ENCODE measurements at regions not wholly inside any gene's neighbourhood (a gene's known extent, or its start where the extent isn't known, plus 50 kb on each side); places are given as distances from the start of the nearest gene placed in this dataset.

DNA sequence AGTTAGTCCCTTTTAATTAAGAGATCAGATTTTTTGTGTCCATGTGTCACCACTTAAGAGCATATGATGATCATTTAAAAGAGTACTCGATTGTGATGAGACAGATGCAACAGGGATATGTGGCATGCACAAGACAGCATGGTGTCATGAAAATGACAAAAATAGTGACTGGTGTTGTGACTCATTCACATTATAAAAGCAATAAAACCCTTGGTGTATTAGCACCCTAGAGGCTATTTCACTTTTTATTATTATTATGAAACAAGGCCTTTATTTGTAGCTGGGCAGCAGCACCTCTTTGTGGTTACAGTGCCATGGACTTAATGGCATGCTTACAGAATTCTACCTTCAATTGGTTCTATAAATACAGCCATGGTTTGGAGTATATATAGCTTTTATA lies 1296.0 kb upstream of the ZEB2 start:
- Mint-ChIP-seq H3K4me1 (peaks cover 9% of the 10 kb centered on the region; the same call in 2 of the 3 replicates), H3K4me3 (no peak overlapping the region), H3K9me3 (no peaks in the 10 kb centered on the region), H3K27me3 (ENCODE audit: insufficient read depth, low read depth, poor library complexity) (no peaks in the 10 kb centered on the region), H3K36me3 (ENCODE audit: low read depth) (no peaks in the 10 kb centered on the region), H3K27ac (no peak overlapping the region)
- no peaks in the 10 kb centered on the region for H3K27me3 ChIP-seq (ENCODE audit: insufficient read depth)
- H3K36me3 ChIP-seq (ENCODE audit: insufficient read depth): no peaks in the 10 kb centered on the region
- no peak overlapping the region for H2AFZ ChIP-seq
- no peaks in the 10 kb centered on the region for H3F3A ChIP-seq (replicated peaks; ENCODE audit: low read depth)
- H3K27ac ChIP-seq (ENCODE audit: low read depth): no peak overlapping the region
- H3K4me3 ChIP-seq: no peak overlapping the region
- ATAC-seq (no peak), DNase-seq (ENCODE audit: low spot score) (no peak)
- TF ChIP-seq ZNF114 (CRISPR knock-in tag; IDR thresholded peaks at IDR 0.05): no peak
- TF ChIP-seq POLR2AphosphoS5 (IDR thresholded peaks at IDR 0.05; ENCODE audit: low read depth): no peak
- TF ChIP-seq, protein P1, sequence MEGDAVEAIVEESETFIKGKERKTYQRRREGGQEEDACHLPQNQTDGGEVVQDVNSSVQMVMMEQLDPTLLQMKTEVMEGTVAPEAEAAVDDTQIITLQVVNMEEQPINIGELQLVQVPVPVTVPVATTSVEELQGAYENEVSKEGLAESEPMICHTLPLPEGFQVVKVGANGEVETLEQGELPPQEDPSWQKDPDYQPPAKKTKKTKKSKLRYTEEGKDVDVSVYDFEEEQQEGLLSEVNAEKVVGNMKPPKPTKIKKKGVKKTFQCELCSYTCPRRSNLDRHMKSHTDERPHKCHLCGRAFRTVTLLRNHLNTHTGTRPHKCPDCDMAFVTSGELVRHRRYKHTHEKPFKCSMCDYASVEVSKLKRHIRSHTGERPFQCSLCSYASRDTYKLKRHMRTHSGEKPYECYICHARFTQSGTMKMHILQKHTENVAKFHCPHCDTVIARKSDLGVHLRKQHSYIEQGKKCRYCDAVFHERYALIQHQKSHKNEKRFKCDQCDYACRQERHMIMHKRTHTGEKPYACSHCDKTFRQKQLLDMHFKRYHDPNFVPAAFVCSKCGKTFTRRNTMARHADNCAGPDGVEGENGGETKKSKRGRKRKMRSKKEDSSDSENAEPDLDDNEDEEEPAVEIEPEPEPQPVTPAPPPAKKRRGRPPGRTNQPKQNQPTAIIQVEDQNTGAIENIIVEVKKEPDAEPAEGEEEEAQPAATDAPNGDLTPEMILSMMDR (conservative IDR thresholded peaks at IDR 0.05; ENCODE audit: low read depth in 2 of 2): no peak
- no peak for TF ChIP-seq EZH2phosphoT487 (IDR thresholded peaks at IDR 0.05; ENCODE audit: unreplicated experiment)
- no peak overlapping the region for H3K4me2 ChIP-seq
- H4K20me1 ChIP-seq (replicated peaks; ENCODE audit: insufficient read depth): no peaks in the 10 kb centered on the region
- H3K4me1 ChIP-seq (ENCODE audit: insufficient read depth): no peaks in the 10 kb centered on the region
- no peaks in the 10 kb centered on the region for H3K9me2 ChIP-seq (ENCODE audit: insufficient read depth)
- H3K79me2 ChIP-seq (replicated peaks; ENCODE audit: insufficient read depth): no peaks in the 10 kb centered on the region

DNA sequence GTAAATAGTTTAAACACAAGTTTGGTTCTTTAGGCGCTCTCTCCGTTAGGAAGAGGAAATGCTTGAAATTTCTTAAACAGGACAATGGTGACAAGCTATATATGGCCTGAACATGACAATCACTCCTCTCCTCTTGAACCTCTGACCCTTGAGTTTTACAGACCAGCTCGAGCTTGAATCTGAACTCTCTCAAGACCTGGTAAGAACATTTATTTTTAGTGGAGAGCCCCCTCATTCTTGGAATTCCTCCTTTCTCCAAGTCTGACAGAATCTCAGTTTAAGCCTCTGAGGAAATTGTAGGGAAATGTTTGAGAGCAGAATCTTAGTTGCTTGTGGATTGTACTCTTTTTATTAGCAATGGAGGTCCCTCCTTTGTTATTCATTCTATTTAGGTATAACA lies 1293.6 kb upstream of the ZEB2 start:
- H3K4me1 Mint-ChIP-seq: peaks cover 9% of the 10 kb centered on the region; the same call in 2 of the 3 replicates
- Histone ChIP-seq H3K4me2 (no peak overlapping the region), H3K36me3 (ENCODE audit: insufficient read depth) (no peaks in the 10 kb centered on the region), H3K4me3 (no peak overlapping the region), H2AFZ (0 out of 2 replicates have a peak overlapping the region, but pooled peaks have one; percentile 2), H3K9me2 (ENCODE audit: insufficient read depth) (no peaks in the 10 kb centered on the region), H3F3A (replicated peaks; ENCODE audit: low read depth) (no peaks in the 10 kb centered on the region), H3K27ac (ENCODE audit: low read depth) (no peak overlapping the region), H3K27me3 (ENCODE audit: insufficient read depth) (no peaks in the 10 kb centered on the region), H4K20me1 (replicated peaks; ENCODE audit: insufficient read depth) (no peaks in the 10 kb centered on the region), H3K79me2 (replicated peaks; ENCODE audit: insufficient read depth) (no peaks in the 10 kb centered on the region), H3K4me1 (ENCODE audit: insufficient read depth) (no peaks in the 10 kb centered on the region)
- H3K27ac Mint-ChIP-seq: no peak overlapping the region; the same call in 1 of the 2 replicates
- ATAC-seq (no peak), DNase-seq (ENCODE audit: low spot score) (peak; percentile 31)
- H3K9me3 Mint-ChIP-seq: no peaks in the 10 kb centered on the region
- H3K4me3 Mint-ChIP-seq: no peak overlapping the region
- no peaks in the 10 kb centered on the region for H3K36me3 Mint-ChIP-seq (ENCODE audit: low read depth)
- TF ChIP-seq NANOG (IDR thresholded peaks at IDR 0.05; ENCODE audit: borderline replicate concordance): no peak
- TF ChIP-seq, protein P2, sequence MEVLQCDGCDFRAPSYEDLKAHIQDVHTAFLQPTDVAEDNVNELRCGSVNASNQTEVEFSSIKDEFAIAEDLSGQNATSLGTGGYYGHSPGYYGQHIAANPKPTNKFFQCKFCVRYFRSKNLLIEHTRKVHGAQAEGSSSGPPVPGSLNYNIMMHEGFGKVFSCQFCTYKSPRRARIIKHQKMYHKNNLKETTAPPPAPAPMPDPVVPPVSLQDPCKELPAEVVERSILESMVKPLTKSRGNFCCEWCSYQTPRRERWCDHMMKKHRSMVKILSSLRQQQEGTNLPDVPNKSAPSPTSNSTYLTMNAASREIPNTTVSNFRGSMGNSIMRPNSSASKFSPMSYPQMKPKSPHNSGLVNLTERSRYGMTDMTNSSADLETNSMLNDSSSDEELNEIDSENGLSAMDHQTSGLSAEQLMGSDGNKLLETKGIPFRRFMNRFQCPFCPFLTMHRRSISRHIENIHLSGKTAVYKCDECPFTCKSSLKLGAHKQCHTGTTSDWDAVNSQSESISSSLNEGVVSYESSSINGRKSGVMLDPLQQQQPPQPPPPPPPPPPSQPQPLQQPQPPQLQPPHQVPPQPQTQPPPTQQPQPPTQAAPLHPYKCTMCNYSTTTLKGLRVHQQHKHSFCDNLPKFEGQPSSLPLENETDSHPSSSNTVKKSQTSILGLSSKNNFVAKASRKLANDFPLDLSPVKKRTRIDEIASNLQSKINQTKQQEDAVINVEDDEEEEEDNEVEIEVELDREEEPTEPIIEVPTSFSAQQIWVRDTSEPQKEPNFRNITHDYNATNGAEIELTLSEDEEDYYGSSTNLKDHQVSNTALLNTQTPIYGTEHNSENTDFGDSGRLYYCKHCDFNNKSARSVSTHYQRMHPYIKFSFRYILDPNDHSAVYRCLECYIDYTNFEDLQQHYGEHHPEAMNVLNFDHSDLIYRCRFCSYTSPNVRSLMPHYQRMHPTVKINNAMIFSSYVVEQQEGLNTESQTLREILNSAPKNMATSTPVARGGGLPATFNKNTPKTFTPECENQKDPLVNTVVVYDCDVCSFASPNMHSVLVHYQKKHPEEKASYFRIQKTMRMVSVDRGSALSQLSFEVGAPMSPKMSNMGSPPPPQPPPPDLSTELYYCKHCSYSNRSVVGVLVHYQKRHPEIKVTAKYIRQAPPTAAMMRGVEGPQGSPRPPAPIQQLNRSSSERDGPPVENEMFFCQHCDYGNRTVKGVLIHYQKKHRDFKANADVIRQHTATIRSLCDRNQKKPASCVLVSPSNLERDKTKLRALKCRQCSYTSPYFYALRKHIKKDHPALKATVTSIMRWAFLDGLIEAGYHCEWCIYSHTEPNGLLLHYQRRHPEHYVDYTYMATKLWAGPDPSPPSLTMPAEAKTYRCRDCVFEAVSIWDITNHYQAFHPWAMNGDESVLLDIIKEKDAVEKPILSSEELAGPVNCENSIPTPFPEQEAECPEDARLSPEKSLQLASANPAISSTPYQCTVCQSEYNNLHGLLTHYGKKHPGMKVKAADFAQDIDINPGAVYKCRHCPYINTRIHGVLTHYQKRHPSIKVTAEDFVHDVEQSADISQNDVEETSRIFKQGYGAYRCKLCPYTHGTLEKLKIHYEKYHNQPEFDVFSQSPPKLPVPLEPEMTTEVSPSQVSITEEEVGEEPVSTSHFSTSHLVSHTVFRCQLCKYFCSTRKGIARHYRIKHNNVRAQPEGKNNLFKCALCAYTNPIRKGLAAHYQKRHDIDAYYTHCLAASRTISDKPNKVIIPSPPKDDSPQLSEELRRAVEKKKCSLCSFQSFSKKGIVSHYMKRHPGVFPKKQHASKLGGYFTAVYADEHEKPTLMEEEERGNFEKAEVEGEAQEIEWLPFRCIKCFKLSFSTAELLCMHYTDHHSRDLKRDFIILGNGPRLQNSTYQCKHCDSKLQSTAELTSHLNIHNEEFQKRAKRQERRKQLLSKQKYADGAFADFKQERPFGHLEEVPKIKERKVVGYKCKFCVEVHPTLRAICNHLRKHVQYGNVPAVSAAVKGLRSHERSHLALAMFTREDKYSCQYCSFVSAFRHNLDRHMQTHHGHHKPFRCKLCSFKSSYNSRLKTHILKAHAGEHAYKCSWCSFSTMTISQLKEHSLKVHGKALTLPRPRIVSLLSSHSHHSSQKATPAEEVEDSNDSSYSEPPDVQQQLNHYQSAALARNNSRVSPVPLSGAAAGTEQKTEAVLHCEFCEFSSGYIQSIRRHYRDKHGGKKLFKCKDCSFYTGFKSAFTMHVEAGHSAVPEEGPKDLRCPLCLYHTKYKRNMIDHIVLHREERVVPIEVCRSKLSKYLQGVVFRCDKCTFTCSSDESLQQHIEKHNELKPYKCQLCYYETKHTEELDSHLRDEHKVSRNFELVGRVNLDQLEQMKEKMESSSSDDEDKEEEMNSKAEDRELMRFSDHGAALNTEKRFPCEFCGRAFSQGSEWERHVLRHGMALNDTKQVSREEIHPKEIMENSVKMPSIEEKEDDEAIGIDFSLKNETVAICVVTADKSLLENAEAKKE (CRISPR knock-in tag; IDR thresholded peaks at IDR 0.05): no peak
- no peak for TF ChIP-seq EZH2 (IDR thresholded peaks at IDR 0.05; ENCODE audit: low read depth, unreplicated experiment)
- no peak for TF ChIP-seq EZH2phosphoT487 (IDR thresholded peaks at IDR 0.05; ENCODE audit: unreplicated experiment)
- TF ChIP-seq, protein P1 (conservative IDR thresholded peaks at IDR 0.05; ENCODE audit: low read depth in 2 of 2): no peak
- no peaks in the 10 kb centered on the region for H3K27me3 Mint-ChIP-seq (ENCODE audit: insufficient read depth, low read depth, poor library complexity)

Data from GM23338 (cell line).